Esophagus muscularis mucosa (tissue), 4 donors: ENCODE measurements at regions not wholly inside any gene's neighbourhood (a gene's known extent, or its start where the extent isn't known, plus 50 kb on each side); places are given as distances from the start of the nearest gene placed in this dataset.
"Not testable (repeated sequence)": the region's sequence is repeated elsewhere in the genome, so short reads cannot be mapped to it uniquely, and the experiment has no call there.

Source experiments
- DNase-seq: peaks from one replicate; pipeline ENCODE4 v3.0.0-alpha.2; 2017; ENCODE audit errors: extremely low spot score
- H3K27ac ChIP-seq, 4 donors: fragments of 200-600 bp; sonication (generic); replicated peaks in 1 of 4; 1 replicate in 3 of 4; 2 replicates in 1 of 4; pipeline ENCODE4 v1.5.1; 2016 to 2019; ENCODE audit warnings: mild to moderate bottlenecking in 1 of 4
- H3K27me3 ChIP-seq, 4 donors: fragments of 200-600 bp; sonication (generic); one replicate each; pipeline versions ENCODE4 v1.5.1 to v1.6.0; 2016 to 2019
- H3K36me3 ChIP-seq, 4 donors: fragments of 200-600 bp; sonication (generic); one replicate each; pipeline ENCODE4 v1.5.1; 2016 to 2019
- H3K4me1 ChIP-seq, 4 donors: fragments of 200-600 bp; sonication (generic); one replicate each; pipeline ENCODE4 v1.5.1; 2016 to 2019
- H3K4me3 ChIP-seq, 4 donors: fragments of 200-600 bp; sonication (generic); 1 replicate in 2 of 4; 2 replicates in 2 of 4; pipeline ENCODE4 v1.5.1; 2016 to 2019; ENCODE audit warnings: mild to moderate bottlenecking in 4 of 4, moderate library complexity in 1 of 4
- H3K9me3 ChIP-seq, 4 donors: fragments of 200-600 bp; sonication (generic); 1 replicate in 3 of 4; 2 replicates in 1 of 4; pipeline ENCODE4 v1.5.1; 2016 to 2019
- EP300 ChIP-seq: sonication (generic); formaldehyde crosslinking; IDR thresholded peaks from one replicate; pipeline ENCODE4 v1.6.1; 2017; ENCODE audit warnings: antibody characterized with exemption
- POLR2A ChIP-seq: fragments of 450-650 bp; IDR thresholded peaks from one replicate; pipeline ENCODE4 v1.6.1; 2017; ENCODE audit warnings: antibody characterized with exemption, moderate library complexity, mild to moderate bottlenecking, low read depth
- POLR2AphosphoS5 ChIP-seq, 2 donors: sonication (generic); formaldehyde crosslinking; IDR thresholded peaks; one replicate each; pipeline ENCODE4 v1.6.1; 2017; ENCODE audit warnings: antibody characterized with exemption in 2 of 2
- WGBS: methylation state at CpG from one replicate; pipeline ENCODE4 v1.1.5; 2018; 5-methylcytosine and 5-hydroxymethylcytosine counted together
- intact Hi-C: fragments of 100-400 bp; cut with DNase I; formaldehyde crosslinking; loops from one replicate; pipeline ENCODE4 v1.15.1; 2023
- TF ChIP-seq, protein P1 (sequence below), 3 experiments: fragments of 200-600 bp in 2 of 3; fragments of 450-650 bp in 1 of 3; sonication (generic) in 2 of 3; IDR thresholded peaks; one replicate each; pipeline ENCODE4 v1.5.1; 2017 to 2019; ENCODE audit warnings: antibody characterized with exemption in 3 of 3, mild to moderate bottlenecking in 2 of 3, moderate library complexity in 1 of 3

DNA sequence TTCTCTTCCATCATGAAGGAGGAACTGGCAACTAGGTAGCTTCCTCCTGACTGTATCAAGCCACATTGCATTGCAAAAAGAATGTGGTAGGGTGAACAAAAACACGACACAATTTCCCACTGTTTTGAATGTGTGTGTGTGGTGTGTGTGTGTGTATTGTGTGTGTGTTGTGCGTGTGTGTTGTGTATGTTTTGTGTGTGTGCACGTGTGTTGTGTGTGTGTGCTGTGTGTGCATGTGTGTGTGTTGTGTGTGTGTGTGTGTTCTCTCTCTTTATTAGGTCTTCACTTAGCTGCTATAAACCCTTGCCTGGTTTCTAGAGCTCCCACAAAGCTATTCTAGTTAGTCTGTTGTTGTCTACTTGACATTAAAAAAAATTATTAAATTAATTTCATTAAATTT is 550.0 kb upstream of the GYPC start:
- WGBS = 94% methylated on average over 3 of the region's 3 CpGs
- Histone ChIP-seq H3K9me3 (peaks cover 0 to 6% (median 1%) of the 10 kb centered on the region in 4 donors), H3K36me3 (no peaks in the 10 kb centered on the region), H3K27me3 (no peaks in the 10 kb centered on the region), H3K27ac (no peak overlapping the region), H3K4me3 (no peak overlapping the region), H3K4me1 (no peaks in the 10 kb centered on the region)
- TF ChIP-seq POLR2AphosphoS5 (IDR thresholded peaks at IDR 0.05) (no peak), EP300 (no peak)
- no peak for DNase-seq
- intact Hi-C loops = no loop called here

DNA sequence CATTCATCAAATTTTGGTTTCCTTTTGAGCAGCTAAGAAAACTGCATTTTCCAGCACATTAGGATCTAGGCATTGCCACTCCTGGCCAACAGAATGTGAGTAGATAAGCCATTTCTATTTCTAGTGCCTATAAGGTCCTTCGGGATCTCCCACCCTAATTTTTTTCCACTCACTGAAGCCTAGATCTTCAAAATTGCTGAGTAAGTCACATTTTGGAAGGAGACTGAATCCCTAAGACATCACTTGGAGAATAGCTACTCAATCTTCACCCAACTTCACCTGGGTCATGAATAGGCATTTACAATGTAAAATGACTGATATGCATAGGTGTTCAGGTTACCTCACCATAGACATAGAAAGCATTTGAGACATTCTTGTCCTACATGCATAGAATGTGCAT is 548.1 kb upstream of the GYPC start:
- WGBS = 100% methylated on average over 1 of the region's 1 CpG
- Histone ChIP-seq H3K36me3 (no peaks in the 10 kb centered on the region), H3K27me3 (no peaks in the 10 kb centered on the region), H3K4me1 (no peaks in the 10 kb centered on the region), H3K27ac (no peak overlapping the region), H3K9me3 (peaks cover 0 to 6% (median 1%) of the 10 kb centered on the region in 4 donors), H3K4me3 (no peak overlapping the region)
- TF ChIP-seq EP300 (no peak), POLR2AphosphoS5 (IDR thresholded peaks at IDR 0.05) (no peak), POLR2A (no peak)
- TF ChIP-seq, protein P1, sequence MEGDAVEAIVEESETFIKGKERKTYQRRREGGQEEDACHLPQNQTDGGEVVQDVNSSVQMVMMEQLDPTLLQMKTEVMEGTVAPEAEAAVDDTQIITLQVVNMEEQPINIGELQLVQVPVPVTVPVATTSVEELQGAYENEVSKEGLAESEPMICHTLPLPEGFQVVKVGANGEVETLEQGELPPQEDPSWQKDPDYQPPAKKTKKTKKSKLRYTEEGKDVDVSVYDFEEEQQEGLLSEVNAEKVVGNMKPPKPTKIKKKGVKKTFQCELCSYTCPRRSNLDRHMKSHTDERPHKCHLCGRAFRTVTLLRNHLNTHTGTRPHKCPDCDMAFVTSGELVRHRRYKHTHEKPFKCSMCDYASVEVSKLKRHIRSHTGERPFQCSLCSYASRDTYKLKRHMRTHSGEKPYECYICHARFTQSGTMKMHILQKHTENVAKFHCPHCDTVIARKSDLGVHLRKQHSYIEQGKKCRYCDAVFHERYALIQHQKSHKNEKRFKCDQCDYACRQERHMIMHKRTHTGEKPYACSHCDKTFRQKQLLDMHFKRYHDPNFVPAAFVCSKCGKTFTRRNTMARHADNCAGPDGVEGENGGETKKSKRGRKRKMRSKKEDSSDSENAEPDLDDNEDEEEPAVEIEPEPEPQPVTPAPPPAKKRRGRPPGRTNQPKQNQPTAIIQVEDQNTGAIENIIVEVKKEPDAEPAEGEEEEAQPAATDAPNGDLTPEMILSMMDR (IDR thresholded peaks at IDR 0.05) = no peak
- intact Hi-C loops = no loop called here
- no peak for DNase-seq

DNA sequence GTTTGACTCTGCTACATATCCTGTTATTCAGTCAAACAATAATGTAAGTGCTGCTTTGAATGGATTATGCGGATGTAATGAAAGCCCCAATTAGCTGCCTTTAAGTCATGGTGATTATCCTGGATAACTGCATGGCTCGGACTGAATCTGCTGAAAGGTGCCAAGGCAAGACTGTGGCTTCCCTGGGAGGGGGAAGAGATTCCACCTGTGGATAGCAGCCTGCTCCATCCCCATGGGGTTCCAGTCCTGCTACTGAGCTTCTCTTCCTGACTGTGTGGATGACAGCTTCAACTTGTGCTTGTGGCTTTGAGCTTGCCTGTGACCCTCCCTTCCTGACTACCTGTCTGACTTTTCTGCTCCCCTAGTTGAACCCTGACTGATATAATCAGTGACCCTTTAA is 540.0 kb upstream of the GYPC start:
- DNase-seq = no peak
- no peaks in the 10 kb centered on the region for H3K4me1 ChIP-seq
- H3K27ac ChIP-seq = no peak overlapping the region
- no peak overlapping the region for H3K4me3 ChIP-seq
- 78% methylated on average over 2 of the region's 2 CpGs for WGBS
- no peaks in the 10 kb centered on the region for H3K27me3 ChIP-seq
- intact Hi-C loops = no loop called here
- H3K9me3 ChIP-seq = no peaks in the 10 kb centered on the region
- TF ChIP-seq EP300 (no peak), POLR2A (no peak), POLR2AphosphoS5 (IDR thresholded peaks at IDR 0.05) (no peak)
- TF ChIP-seq, protein P1 (IDR thresholded peaks at IDR 0.05) = no peak
- H3K36me3 ChIP-seq = no peaks in the 10 kb centered on the region

DNA sequence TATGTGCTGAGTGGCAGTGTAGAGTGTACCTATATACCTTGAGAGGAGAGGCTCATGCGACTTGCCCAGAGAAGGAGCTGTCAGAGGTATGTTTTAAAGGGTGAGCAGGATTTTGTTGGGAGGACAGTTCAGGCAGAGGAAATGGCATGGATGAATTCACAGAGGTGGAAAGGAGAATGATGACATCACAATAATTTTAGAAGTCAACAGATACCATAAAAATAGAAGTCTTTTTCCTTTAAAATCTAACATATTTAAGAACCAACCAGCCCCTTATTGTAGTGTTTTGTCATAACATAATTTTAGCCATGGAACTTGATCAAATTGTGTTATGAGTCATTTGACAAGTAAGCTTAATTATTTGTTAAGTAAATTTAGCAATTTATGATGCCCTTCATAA is 538.1 kb upstream of the GYPC start:
- no peaks in the 10 kb centered on the region for H3K27me3 ChIP-seq
- H3K9me3 ChIP-seq = no peaks in the 10 kb centered on the region
- H3K36me3 ChIP-seq = no peaks in the 10 kb centered on the region
- H3K4me1 ChIP-seq = no peaks in the 10 kb centered on the region
- TF ChIP-seq POLR2A = no peak
- 92% methylated on average over 1 of the region's 1 CpG for WGBS
- H3K27ac ChIP-seq = no peak overlapping the region
- DNase-seq = no peak
- H3K4me3 ChIP-seq = no peak overlapping the region
- intact Hi-C loops = no loop called here

DNA sequence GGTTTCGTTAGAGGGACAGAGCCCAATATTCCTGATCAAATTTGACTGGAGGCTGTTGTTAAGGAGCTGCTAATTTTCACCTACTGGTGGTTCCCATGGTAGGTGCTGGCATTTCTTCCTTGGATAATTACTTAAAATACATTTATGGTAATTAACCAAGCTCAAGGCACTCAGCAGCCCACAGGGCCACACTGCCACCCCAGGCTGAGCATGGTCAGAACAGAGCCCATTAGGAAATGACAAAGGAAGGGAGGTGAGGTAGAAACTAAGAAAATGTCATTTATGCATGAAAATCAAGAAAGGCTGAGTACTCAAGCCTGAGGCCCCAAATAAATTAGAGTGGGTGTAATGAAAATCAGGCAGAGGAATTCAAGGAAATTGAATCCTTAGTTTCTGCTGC is 510.2 kb upstream of the GYPC start:
- Histone ChIP-seq H3K36me3 (no peaks in the 10 kb centered on the region), H3K4me1 (no peaks in the 10 kb centered on the region), H3K27me3 (no peaks in the 10 kb centered on the region), H3K4me3 (no peak overlapping the region), H3K27ac (no peak overlapping the region), H3K9me3 (peaks cover 0 to 6% (median 0%) of the 10 kb centered on the region in 4 donors)
- no peak for DNase-seq
- 74% methylated on average over 1 of the region's 1 CpG for WGBS
- intact Hi-C loops = no loop called here
- TF ChIP-seq POLR2A (no peak), POLR2AphosphoS5 (IDR thresholded peaks at IDR 0.05) (no peak), EP300 (no peak)
- TF ChIP-seq, protein P1 (IDR thresholded peaks at IDR 0.05) = no peak

DNA sequence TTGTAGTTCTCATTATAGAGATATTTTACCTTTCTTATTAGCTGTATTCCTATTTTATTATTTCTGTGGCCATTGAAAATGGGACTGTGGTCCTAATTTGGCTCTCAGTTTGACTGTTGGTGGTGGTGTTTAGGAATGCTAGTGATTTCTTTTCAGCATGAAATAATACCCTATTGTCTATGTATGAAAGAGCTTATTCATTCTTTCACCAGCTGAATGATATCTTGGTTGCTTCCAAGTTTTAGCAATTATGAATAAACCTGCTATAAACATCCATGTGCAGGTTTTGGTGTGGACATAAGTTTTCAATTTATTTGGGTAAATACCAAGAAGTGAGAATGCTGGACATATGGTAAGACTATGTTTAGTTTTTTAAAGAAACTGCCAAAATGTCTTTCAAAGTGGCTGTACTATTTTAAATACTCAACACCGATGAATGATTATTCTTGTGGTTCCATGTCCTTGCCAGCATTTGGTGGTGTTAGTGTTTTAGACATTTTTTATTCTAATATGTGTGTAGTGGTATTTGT is 501.6 kb upstream of the GYPC start:
- intact Hi-C loops = no loop called here
- no peaks in the 10 kb centered on the region for H3K27me3 ChIP-seq
- H3K9me3 ChIP-seq = peaks cover 0 to 16% (median 4%) of the 10 kb centered on the region in 4 donors
- no peaks in the 10 kb centered on the region for H3K36me3 ChIP-seq
- no peak overlapping the region for H3K27ac ChIP-seq
- DNase-seq = no peak
- H3K4me3 ChIP-seq = no peak overlapping the region
- no peaks in the 10 kb centered on the region for H3K4me1 ChIP-seq
- TF ChIP-seq POLR2AphosphoS5 (IDR thresholded peaks at IDR 0.05) = no peak
- TF ChIP-seq, protein P1 (IDR thresholded peaks at IDR 0.05) = no peak
- TF ChIP-seq POLR2A = no peak
- TF ChIP-seq EP300 = no peak
- 81% methylated on average over 1 of the region's 1 CpG for WGBS

DNA sequence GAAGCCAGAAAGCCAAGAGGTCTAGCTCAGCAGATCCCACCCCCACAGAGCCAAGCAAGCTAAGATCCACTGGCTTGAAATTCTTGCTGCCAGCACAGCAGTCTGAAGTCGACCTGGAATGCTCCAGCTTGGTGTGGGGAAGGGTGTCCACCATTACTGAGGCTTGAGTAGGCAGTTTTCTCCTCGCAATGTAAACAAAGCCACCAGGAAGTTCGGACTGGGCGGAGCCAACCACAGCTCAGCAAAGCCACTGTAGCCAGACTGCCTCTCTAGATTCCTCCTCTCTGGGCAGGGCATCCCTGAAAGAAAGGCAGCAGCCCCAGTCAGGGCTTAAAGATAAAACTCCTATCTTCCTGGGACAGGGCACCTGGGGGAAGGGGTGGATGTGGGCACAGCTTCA is 495.0 kb upstream of the GYPC start:
- DNase-seq, H3K9me3 ChIP-seq, H3K4me3 ChIP-seq, intact Hi-C loops, H3K4me1 ChIP-seq, H3K27me3 ChIP-seq, H3K27ac ChIP-seq, H3K36me3 ChIP-seq: not testable (repeated sequence)
- 69% methylated on average over 3 of the region's 4 CpGs for WGBS
